ENCODE measurements at regions not wholly inside any gene's neighbourhood (a gene's known extent, or its start where the extent isn't known, plus 50 kb on each side); places are given as distances from the start of the nearest gene placed in this dataset.

DNA sequence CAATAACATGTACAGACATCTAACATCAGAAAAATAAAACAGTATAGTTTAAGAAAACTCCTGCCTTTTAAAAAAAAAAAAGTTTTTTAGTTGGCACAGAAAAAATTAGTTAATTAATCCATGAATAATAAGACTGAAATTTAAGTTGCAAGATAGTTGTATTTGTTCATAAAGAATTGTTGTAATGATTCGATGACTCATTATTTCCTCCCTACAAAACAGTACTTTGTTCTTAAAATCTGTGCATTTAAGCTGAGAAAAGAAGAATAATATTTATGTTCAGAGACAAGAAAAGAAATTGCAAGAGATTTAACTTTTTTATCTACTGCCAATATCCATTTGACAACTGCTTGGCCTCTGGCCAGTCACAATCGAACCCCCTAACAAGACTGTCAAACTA is 894.7 kb downstream of the ADGRL2 start:
- Histone ChIP-seq H3K27me3 (ENCODE audit: control insufficient read depth, insufficient read depth, low read length) (no peaks in the 10 kb centered on the region), H3K4me2 (ENCODE audit: low read length) (no peak overlapping the region), H3K4me1 (no peaks in the 10 kb centered on the region), H3K4me3 (ENCODE audit: low read depth, low read length) (no peak overlapping the region), H2AFZ (no peak overlapping the region), H3K36me3 (ENCODE audit: control insufficient read depth, insufficient read depth, low read length) (no peaks in the 10 kb centered on the region), H3K9me3 (ENCODE audit: control insufficient read depth, low read length) (no peaks in the 10 kb centered on the region), H3K9ac (no peak overlapping the region), H3K79me2 (no peaks in the 10 kb centered on the region), H3K27ac (no peak overlapping the region)
- no peak for TF ChIP-seq CTCF (IDR thresholded peaks at IDR 0.05)

GRCh38 chr1:82690411-82690810 is 889.7 kb downstream of the ADGRL2 start:
- H3K79me2 ChIP-seq: no peaks in the 10 kb centered on the region
- TF ChIP-seq CTCF (IDR thresholded peaks at IDR 0.05): no peak
- no peaks in the 10 kb centered on the region for H3K9me3 ChIP-seq (ENCODE audit: control insufficient read depth, low read length)
- H3K27me3 ChIP-seq (ENCODE audit: control insufficient read depth, insufficient read depth, low read length): no peaks in the 10 kb centered on the region
- H3K4me3 ChIP-seq (ENCODE audit: low read depth, low read length): no peak overlapping the region
- H3K36me3 ChIP-seq (ENCODE audit: control insufficient read depth, insufficient read depth, low read length): no peaks in the 10 kb centered on the region
- H3K4me2 ChIP-seq (ENCODE audit: low read length): no peak overlapping the region
- no peaks in the 10 kb centered on the region for H3K4me1 ChIP-seq
- no peak overlapping the region for H3K27ac ChIP-seq
- no peak overlapping the region for H2AFZ ChIP-seq
- no peak overlapping the region for H3K9ac ChIP-seq

DNA sequence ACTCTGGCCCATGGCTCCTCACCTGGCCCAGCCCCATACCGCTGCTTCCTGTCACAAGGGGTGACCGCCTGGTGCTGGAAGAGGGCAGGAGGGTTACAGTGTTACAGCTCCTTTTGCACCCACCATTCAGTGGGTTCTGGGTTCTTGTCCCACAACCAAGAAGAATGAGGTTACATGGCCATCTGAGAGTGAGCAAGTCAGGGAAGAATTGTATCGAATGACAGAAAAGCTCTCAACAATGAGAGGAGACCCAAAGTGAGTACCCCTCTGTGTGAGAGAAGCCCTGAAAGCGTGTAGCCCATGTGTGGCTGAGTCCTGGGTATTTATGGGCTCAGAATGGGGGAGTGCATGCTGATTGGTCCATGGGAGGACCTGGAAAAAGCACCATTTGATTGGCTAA is 888.5 kb downstream of the ADGRL2 start:
- Histone ChIP-seq H3K27me3 (ENCODE audit: control insufficient read depth, insufficient read depth, low read length) (no peaks in the 10 kb centered on the region), H3K4me2 (ENCODE audit: low read length) (no peak overlapping the region), H3K27ac (no peak overlapping the region), H3K79me2 (no peaks in the 10 kb centered on the region), H2AFZ (no peak overlapping the region), H3K36me3 (ENCODE audit: control insufficient read depth, insufficient read depth, low read length) (no peaks in the 10 kb centered on the region), H3K4me3 (ENCODE audit: low read depth, low read length) (no peak overlapping the region), H3K9me3 (ENCODE audit: control insufficient read depth, low read length) (no peaks in the 10 kb centered on the region), H3K9ac (no peak overlapping the region), H3K4me1 (no peaks in the 10 kb centered on the region)
- TF ChIP-seq CTCF (IDR thresholded peaks at IDR 0.05): no peak

GRCh38 chr1:82686774-82687173 is 886.0 kb downstream of the ADGRL2 start:
- H3K36me3 ChIP-seq (ENCODE audit: control insufficient read depth, insufficient read depth, low read length): no peaks in the 10 kb centered on the region
- no peaks in the 10 kb centered on the region for H3K27me3 ChIP-seq (ENCODE audit: control insufficient read depth, insufficient read depth, low read length)
- H3K9me3 ChIP-seq (ENCODE audit: control insufficient read depth, low read length): no peaks in the 10 kb centered on the region
- TF ChIP-seq CTCF (IDR thresholded peaks at IDR 0.05): no peak
- H3K4me2 ChIP-seq (ENCODE audit: low read length): no peak overlapping the region
- H3K9ac ChIP-seq: no peak overlapping the region
- H2AFZ ChIP-seq: no peak overlapping the region
- H3K79me2 ChIP-seq: no peaks in the 10 kb centered on the region
- no peak overlapping the region for H3K27ac ChIP-seq
- no peak overlapping the region for H3K4me3 ChIP-seq (ENCODE audit: low read depth, low read length)
- no peaks in the 10 kb centered on the region for H3K4me1 ChIP-seq

DNA sequence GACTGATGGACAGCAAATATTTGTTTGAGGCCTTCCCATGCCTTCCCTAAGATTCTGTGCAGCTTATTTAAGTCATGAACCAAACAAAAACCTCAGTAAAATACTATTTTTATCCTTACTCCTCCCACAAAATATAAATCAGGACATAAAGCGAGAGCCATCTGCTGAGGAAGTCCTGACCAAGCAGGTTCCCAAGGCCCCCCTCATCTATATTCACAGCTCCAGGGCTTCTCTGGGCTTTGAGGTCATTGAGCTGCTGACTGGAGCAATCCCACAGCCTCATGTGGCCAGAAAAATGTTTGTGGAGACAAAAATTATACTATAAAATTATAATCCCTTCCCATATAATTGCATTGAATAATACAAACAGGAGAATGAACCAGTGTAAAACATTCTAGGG is 846.2 kb downstream of the ADGRL2 start:
- Histone ChIP-seq H3K9ac (no peak overlapping the region), H3K27ac (no peak overlapping the region), H3K4me1 (no peaks in the 10 kb centered on the region), H3K79me2 (no peaks in the 10 kb centered on the region), H3K27me3 (ENCODE audit: control insufficient read depth, insufficient read depth, low read length) (no peaks in the 10 kb centered on the region), H3K4me3 (ENCODE audit: low read depth, low read length) (no peak overlapping the region), H3K36me3 (ENCODE audit: control insufficient read depth, insufficient read depth, low read length) (no peaks in the 10 kb centered on the region), H3K4me2 (ENCODE audit: low read length) (no peak overlapping the region), H2AFZ (no peak overlapping the region), H3K9me3 (ENCODE audit: control insufficient read depth, low read length) (no peaks in the 10 kb centered on the region)
- no peak for TF ChIP-seq CTCF (IDR thresholded peaks at IDR 0.05)

All from parathyroid adenoma (tissue), 2 donors.